Embryonic facial prominence (tissue), 1 donor: ENCODE measurements at regions not wholly inside any gene's neighbourhood (a gene's known extent, or its start where the extent isn't known, plus 50 kb on each side); places are given as distances from the start of the nearest gene placed in this dataset.
"Not testable (repeated sequence)": the region's sequence is repeated elsewhere in the genome, so short reads cannot be mapped to it uniquely, and the experiment has no call there.

Experiments
- DNase-seq: peaks from one replicate; pipeline ENCODE4 v3.0.0-alpha.2; 2016; ENCODE audit errors: extremely low spot score

DNA sequence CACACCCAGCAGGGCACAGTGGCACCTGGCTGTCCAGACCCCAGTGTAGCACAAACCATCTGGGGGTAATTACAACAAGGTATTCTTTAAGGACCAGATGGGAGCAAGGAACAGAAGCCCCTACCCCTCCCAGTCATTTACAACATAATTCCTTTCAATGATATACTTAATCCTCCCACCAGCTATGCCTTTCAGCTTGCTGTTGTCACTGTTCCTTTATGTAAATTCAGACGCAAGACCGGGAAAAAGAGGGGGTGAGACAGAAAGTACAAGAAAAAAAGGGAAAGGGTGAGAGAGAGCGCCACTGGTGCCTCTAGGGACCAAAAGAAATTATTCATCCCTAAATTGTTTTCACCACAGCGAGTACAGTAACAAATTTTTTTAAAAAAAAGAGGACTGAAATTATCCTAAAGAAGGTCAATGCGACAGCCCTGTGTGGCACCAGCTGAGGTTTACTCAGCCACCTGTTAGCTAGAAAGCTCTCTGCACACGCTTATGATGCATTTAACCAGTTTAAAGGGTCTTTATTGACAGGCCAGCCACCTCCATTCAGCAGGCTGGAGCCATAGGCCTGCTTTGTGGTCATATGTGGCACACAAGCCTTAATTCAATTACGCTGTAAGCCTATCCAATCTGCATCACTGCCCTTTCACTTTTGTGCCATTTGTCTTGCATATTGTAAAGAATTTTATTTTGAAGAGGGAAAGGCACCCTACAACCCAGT is 210.2 kb upstream of the ISL1 start:
- DNase-seq, result no peak

DNA sequence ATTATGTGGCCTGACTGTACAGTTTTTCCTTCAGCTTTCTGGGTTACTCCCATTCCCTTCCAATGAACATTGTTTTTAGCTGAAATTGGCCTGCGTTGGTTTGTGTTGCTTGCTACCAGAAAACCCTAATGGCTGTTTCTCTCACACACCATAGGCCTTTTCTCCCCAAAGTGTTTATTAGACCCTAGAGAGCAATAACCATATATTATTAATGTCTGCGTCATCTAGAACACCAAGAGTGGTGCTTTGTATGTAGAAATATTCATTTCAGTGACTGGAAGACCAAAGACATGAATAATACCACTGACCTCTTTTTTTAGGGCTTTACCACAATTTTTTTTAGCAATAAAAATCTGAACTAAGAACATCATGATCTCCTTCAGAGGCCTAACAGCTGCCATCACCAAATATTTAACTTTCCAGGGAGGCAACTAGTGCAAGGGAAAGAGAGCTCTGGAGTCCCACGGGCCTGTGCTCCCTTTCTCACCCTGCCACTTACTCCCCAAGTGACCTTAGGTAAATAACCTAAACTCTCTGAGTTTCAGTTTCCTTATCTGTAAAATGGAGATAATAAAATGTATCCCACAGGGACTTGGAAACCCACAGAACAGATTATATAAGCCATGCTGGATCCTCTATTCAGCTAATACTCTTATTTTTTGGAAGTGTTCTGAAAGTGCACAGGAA is 201.9 kb upstream of the ISL1 start:
- DNase-seq, result no peak

GRCh38 chr5:51185850-51186329 is 197.4 kb upstream of the ISL1 start:
- DNase-seq, result no peak

- DNase-seq, result no peak
Measured at GRCh38 chr5:51188001-51188591, 195.2 kb upstream of the ISL1 start.

DNA sequence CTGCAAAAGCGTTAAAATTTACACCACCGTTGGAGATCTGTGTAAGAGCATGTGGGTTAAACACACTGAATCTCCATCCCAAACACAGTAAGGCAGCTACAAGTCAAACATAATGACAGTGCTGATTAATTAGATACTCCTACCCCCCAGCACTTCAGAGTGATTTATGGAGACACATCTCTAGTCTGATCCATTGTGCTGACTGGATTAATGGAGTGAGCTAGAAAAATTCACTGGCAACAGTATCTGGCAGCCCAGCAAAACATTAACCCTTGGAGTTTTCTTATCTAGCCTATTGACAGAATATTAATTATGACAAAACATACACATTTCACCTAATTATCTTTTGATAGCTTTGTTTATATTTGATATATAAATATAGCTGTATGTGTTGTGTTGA is 188.6 kb upstream of the ISL1 start:
- no peak for DNase-seq

DNA sequence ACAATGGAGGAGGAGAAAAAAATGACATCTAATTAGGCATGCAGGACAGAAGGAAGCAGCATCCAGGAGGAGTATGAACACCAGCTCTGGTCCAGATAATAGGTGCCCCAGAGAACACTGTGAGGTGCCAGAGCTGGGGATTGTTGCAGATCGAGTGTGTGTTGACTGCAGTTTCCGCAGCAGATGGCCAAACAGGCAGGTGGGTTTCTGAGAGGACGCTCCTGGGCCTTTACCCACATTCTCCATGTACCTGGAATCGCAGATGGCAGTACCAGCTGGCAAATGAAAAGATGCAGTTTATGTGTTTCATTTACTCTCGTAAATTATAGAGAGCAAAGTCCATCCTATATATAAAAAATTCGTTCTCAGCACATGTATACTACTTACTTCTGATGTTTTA is 182.2 kb upstream of the ISL1 start:
- no peak for DNase-seq

GRCh38 chr5:51201708-51202107 is 181.5 kb upstream of the ISL1 start:
- no peak for DNase-seq

DNA sequence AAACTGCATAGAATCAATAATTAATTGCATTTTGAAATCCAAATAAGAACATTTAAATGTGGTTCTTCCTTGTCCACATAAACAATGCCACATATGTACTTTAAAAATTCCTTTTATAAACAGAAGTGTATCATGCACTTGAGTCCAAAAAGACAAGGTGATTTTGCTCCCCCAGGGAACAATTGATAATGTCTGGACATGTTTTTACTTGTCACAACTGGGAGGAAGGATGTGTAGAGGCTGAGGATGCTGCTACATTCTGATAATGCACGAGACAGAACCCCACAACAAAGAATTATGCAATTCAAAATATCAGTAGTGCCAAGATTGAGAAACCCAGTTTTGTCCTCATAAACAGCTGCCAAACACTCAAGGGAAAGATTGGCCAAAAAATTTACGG is 181.1 kb upstream of the ISL1 start:
- no peak for DNase-seq

DNA sequence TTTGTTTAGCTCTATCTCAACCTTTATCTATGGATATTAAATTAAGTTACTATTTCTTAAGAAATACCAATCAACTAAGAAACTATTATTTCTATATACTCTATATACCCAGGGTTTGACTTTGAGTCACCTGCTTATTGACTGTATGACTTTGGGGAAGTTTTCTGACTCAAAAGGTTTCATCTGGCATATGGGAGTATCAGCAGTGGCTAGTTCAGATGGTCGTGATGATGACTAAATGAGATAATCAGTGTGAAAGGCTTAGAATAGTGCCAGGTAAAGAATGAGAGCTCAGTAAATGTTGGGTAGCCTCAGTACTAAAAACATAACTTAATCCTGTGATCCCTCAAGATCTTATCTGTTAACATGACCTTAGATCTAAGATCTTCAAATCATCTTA is 179.7 kb upstream of the ISL1 start:
- no peak for DNase-seq

DNA sequence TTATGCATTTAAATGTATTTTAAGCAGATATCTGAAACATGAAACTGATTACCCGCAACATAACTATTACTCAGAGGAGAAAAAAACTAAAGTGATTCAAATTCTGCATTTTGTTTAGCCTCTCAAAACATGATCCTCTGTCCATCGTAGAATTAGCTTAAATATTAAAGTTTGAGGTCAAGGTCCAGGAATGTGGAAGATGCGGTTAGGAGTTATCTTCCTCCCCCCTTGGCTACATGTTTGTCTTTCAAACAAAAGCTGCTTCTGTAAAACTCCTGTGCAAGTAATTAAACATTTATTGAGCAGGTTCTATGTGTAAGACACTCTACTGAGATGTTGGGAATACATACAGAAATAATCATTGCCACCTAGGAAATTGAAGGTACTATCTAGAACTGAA is 175.0 kb upstream of the ISL1 start:
- no peak for DNase-seq

DNA sequence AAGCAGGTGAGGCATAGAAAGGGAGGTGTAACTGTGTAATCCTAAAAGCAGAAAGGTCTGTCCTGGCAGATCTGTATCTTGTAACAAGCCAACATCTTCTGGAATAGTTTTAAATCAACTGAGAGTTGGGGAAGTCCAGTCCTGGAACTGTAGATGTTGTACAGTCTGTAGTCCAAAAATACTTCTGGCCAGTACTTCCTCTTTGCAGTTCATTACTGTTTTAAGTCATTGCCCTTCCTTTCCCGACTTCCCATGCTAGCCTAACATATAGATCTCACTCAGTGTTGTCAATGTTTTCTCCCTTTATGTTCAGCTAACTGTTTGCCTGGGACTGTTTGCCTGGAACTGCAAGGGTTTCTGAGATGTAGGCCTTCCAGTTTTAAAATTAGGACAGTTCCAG is 168.5 kb upstream of the ISL1 start:
- no peak for DNase-seq

DNA sequence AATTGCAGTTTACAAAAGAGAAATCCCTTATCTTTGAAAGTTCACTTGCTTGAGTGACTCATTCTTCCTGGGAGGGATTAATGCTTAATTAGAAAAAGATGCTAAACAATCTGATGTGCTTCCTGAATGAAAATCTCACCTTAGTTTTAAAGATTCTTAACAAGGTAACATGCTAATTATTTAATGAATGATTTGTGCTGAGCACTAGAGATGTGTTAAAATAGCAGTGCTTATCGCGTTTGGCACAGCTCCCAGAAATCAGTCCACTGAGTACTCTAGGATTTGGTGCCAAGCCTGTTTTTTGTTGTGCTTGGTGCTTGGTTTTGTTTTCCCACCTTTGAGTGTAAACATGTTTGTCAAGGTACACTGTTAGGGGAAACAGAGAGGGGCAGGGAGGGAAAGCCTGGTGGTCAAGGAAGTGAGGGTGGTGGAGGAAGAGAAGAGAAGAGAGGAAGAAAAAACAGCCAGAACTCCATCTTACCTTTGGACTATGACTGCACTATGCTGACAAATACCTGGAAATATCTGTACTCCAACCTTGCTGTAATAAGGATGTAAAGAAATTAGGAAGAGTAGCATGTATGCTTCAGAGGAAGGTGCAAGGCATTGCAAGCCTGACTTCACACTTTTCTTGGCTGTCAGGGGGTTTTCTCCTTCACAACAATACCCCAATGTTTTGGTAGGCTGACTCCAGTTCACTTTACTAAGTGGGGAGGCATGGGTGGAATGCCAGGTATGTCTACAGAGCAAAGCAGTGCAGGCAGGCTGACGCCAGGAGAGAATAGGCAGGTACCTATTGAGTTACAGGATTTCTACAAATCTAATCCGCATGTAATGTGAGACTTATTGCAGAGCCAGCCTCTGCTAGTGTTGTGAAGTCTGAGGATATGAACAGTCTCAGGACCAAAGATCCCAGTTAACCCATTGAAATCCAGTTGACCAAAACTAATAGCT is 157.2 kb upstream of the ISL1 start:
- DNase-seq, result peak; percentile 25

- no peak for DNase-seq
Measured at GRCh38 chr5:51227963-51228470, 155.2 kb upstream of the ISL1 start.

DNA sequence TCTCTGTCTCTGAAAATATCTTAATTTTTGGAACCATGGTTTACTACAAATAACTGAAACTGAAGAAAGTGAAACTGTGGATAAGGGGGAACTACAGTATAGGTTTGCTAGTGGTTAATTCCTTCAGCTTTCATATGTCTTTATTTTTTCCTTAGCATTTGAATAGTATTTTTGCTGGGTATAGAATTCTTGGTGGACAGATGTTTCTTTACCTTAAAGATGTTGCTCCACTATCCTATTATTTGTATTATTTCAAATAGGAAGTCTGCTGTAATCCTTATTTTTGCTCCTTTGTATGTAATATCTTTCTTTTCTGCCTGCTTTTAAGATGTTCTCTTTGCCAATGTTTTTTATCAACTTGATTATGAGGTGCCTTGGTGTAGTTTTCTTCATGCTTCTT is 152.9 kb upstream of the ISL1 start:
- no peak for DNase-seq

GRCh38 chr5:51242456-51242855 is 140.8 kb upstream of the ISL1 start:
- DNase-seq, result no peak

DNA sequence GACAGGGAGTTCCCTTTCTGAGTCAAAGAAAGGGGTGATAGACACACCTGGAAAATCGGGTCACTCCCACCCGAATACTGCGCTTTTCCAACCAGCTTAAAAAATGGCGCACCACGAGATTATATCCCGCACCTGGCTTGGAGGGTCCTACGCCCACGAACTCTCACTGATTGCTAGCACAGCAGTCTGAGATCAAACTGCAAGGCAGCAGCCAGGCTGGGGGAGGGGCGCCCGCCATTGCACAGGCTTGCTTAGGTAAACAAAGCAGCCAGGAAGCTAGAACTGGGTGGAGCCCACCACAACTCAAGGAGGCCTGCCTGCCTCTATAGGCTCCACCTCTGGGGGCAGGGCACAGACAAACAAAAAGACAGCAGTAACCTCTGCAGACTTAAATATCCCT is 132.3 kb upstream of the ISL1 start:
- not testable (repeated sequence) for DNase-seq

GRCh38 chr5:51271261-51271660 is 112.0 kb upstream of the ISL1 start:
- no peak for DNase-seq

GRCh38 chr5:51273021-51273420 is 110.2 kb upstream of the ISL1 start:
- no peak for DNase-seq

DNA sequence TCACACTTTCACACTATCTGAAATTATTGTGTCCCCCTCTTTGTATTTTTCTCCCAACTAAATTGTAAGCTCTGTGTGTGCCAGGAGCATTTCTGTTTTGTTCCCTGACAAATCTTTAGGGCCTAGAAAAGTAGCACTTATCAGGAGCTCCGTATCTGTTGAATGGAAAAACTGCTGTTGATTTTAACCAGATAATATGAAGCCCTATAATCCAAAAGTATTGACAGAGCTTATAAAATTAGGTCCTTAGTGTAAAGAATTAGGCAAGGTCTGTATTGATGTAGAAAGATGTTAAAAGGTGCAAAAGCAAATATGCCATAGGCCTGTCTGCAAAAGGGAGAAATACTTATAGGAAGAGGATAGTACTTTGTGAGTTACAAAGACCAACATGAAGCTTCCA is 109.4 kb upstream of the ISL1 start:
- no peak for DNase-seq

- no peak for DNase-seq
Measured at GRCh38 chr5:51275428-51275827, 107.8 kb upstream of the ISL1 start.

GRCh38 chr5:51276250-51276649 is 107.0 kb upstream of the ISL1 start:
- DNase-seq, result no peak

GRCh38 chr5:51278539-51278938 is 104.7 kb upstream of the ISL1 start:
- DNase-seq, result no peak
